WERI-Rb-1 (cell line): ENCODE measurements at regions not wholly inside any gene's neighbourhood (a gene's known extent, or its start where the extent isn't known, plus 50 kb on each side); places are given as distances from the start of the nearest gene placed in this dataset.

Experiments
- DNase-seq: peaks from one replicate; pipeline ENCODE4 v3.0.0-alpha.2; 2020
- H3K27ac ChIP-seq: fragments of 250-450 bp; sonication (Bioruptor Pico); 2 replicates; pipeline ENCODE4 v1.5.1; 2020; ENCODE audit warnings: mild to moderate bottlenecking, moderate library complexity
- H3K27me3 ChIP-seq: fragments of 250-450 bp; sonication (Bioruptor Pico); 2 replicates; pipeline ENCODE4 v1.5.1; 2021; ENCODE audit warnings: mild to moderate bottlenecking, low read depth, moderate library complexity; ENCODE audit not compliant: insufficient read depth, severe bottlenecking
- H3K36me3 ChIP-seq: fragments of 250-450 bp; sonication (Bioruptor Pico); 2 replicates; pipeline ENCODE4 v1.5.1; 2020; ENCODE audit warnings: mild to moderate bottlenecking, moderate library complexity
- H3K4me3 ChIP-seq: 2 replicates; pipeline ENCODE4 v1.5.1; 2011; ENCODE audit warnings: low read depth, mild to moderate bottlenecking, control low read depth, low read length
- H3K9me3 ChIP-seq: fragments of 250-450 bp; sonication (Bioruptor Pico); 2 replicates; pipeline ENCODE4 v1.5.1; 2021; ENCODE audit warnings: mild to moderate bottlenecking, moderate library complexity; ENCODE audit not compliant: severe bottlenecking
- CTCF ChIP-seq: IDR thresholded peaks from 2 replicates; pipeline ENCODE4 v1.5.1; 2011; ENCODE audit warnings: low read depth, mild to moderate bottlenecking, control low read depth, inconsistent platforms, low read length

GRCh38 chr4:156598138-156598681 is 373.4 kb downstream of the PDGFC start:
- H3K27ac ChIP-seq = no peak overlapping the region
- TF ChIP-seq CTCF = no peak
- DNase-seq = no peak

GRCh38 chr4:156596706-156597329 is 374.8 kb downstream of the PDGFC start:
- Histone ChIP-seq H3K27me3 (no peaks in the 10 kb centered on the region), H3K4me3 (no peak overlapping the region), H3K27ac (no peak overlapping the region), H3K36me3 (no peaks in the 10 kb centered on the region), H3K9me3 (peaks cover 2% of the 10 kb centered on the region)
- no peak for DNase-seq
- TF ChIP-seq CTCF = no peak

More at GRCh38 chr4:156598138-156598681, 373.4 kb downstream of the PDGFC start:
- Histone ChIP-seq H3K27me3 (no peaks in the 10 kb centered on the region), H3K36me3 (no peaks in the 10 kb centered on the region), H3K9me3 (peaks cover 2% of the 10 kb centered on the region), H3K4me3 (no peak overlapping the region)

GRCh38 chr4:156596026-156596425 is 375.6 kb downstream of the PDGFC start:
- Histone ChIP-seq H3K27me3 (no peaks in the 10 kb centered on the region), H3K9me3 (peaks cover 2% of the 10 kb centered on the region), H3K4me3 (no peak overlapping the region), H3K27ac (no peak overlapping the region), H3K36me3 (no peaks in the 10 kb centered on the region)
- DNase-seq = no peak
- no peak for TF ChIP-seq CTCF

- H3K27me3 ChIP-seq = no peaks in the 10 kb centered on the region
- DNase-seq = no peak
- H3K9me3 ChIP-seq = no peaks in the 10 kb centered on the region
- TF ChIP-seq CTCF = no peak
- H3K36me3 ChIP-seq = no peaks in the 10 kb centered on the region
- no peak overlapping the region for H3K27ac ChIP-seq
- H3K4me3 ChIP-seq = no peak overlapping the region
These were observed 376.6 kb downstream of the PDGFC start for GRCh38 chr4:156595041-156595440.

- Histone ChIP-seq H3K4me3 (no peak overlapping the region), H3K27ac (no peak overlapping the region), H3K36me3 (no peaks in the 10 kb centered on the region), H3K27me3 (no peaks in the 10 kb centered on the region), H3K9me3 (no peaks in the 10 kb centered on the region)
- TF ChIP-seq CTCF = no peak
- DNase-seq = peak; percentile 35
These were observed 377.0 kb downstream of the PDGFC start for GRCh38 chr4:156594624-156595023.

- DNase-seq = no peak
- no peaks in the 10 kb centered on the region for H3K9me3 ChIP-seq
- no peak for TF ChIP-seq CTCF
- H3K36me3 ChIP-seq = no peaks in the 10 kb centered on the region
- H3K4me3 ChIP-seq = no peak overlapping the region
- no peak overlapping the region for H3K27ac ChIP-seq
- no peaks in the 10 kb centered on the region for H3K27me3 ChIP-seq
These were observed 378.1 kb downstream of the PDGFC start for GRCh38 chr4:156593464-156593863.
